GM11168 (cell line): ENCODE measurements at regions not wholly inside any gene's neighbourhood (a gene's known extent, or its start where the extent isn't known, plus 50 kb on each side); places are given as distances from the start of the nearest gene placed in this dataset.

Experiments used
- in situ Hi-C: fragments of 300-500 bp; cut with MboI; formaldehyde crosslinking; loops from one replicate; pipeline ENCODE4 v1.12.0; 2022; ENCODE audit warnings: low sequenced_read_pairs; ENCODE audit not compliant: unreplicated experiment

- in situ Hi-C loops = no loop called here
Observed at GRCh38 chrX:37904833-37905232, 57.5 kb upstream of the DYNLT3 start.

GRCh38 chrX:37905436-37906147, 58.2 kb upstream of the DYNLT3 start:
- in situ Hi-C loops = no loop called here

GRCh38 chrX:37906357-37906756, 59.0 kb upstream of the DYNLT3 start:
- in situ Hi-C loops = no loop called here

- in situ Hi-C loops = no loop called here
Observed at GRCh38 chrX:37910186-37910585, 62.8 kb upstream of the DYNLT3 start.

- in situ Hi-C loops = no loop called here
Observed at GRCh38 chrX:37912304-37912703, 64.9 kb upstream of the DYNLT3 start.

- in situ Hi-C loops = no loop called here
Observed at GRCh38 chrX:37912777-37913176, 65.4 kb upstream of the DYNLT3 start.

- in situ Hi-C loops = no loop called here
Observed at GRCh38 chrX:37918168-37918567, 70.8 kb upstream of the DYNLT3 start.

GRCh38 chrX:37918703-37919102, 71.3 kb upstream of the DYNLT3 start:
- in situ Hi-C loops = no loop called here

GRCh38 chrX:37921758-37922157, 74.4 kb upstream of the DYNLT3 start:
- in situ Hi-C loops = loop anchor here (10.0 kb wide), 1 partner anchor 253 kb away; no protein-coding TSS in a partner anchor

GRCh38 chrX:37922928-37923327, 75.6 kb upstream of the DYNLT3 start:
- in situ Hi-C loops = loop anchor here (10.0 kb wide), 1 partner anchor 252 kb away; no protein-coding TSS in a partner anchor

GRCh38 chrX:37925761-37926160, 78.4 kb upstream of the DYNLT3 start:
- in situ Hi-C loops = loop anchor here (10.0 kb wide), 1 partner anchor 249 kb away; no protein-coding TSS in a partner anchor

GRCh38 chrX:37926700-37927099, 79.3 kb upstream of the DYNLT3 start:
- in situ Hi-C loops = loop anchor here (10.0 kb wide), 1 partner anchor 248 kb away; no protein-coding TSS in a partner anchor

- in situ Hi-C loops = no loop called here
Observed at GRCh38 chrX:37942170-37942569, 64.2 kb upstream of the SYTL5 start.

- in situ Hi-C loops = no loop called here
Observed at GRCh38 chrX:37943554-37944344, 62.6 kb upstream of the SYTL5 start.

- in situ Hi-C loops = no loop called here
Observed at GRCh38 chrX:37946197-37946596, 60.2 kb upstream of the SYTL5 start.

GRCh38 chrX:37955273-37955672, 51.1 kb upstream of the SYTL5 start:
- in situ Hi-C loops = no loop called here

GRCh38 chrX:37956223-37956622, 50.1 kb upstream of the SYTL5 start:
- in situ Hi-C loops = no loop called here
